GM12873 (cell line): ENCODE measurements at regions not wholly inside any gene's neighbourhood (a gene's known extent, or its start where the extent isn't known, plus 50 kb on each side); places are given as distances from the start of the nearest gene placed in this dataset.

Experiments
- TF ChIP-seq, protein P1 (sequence below): IDR thresholded peaks from 2 replicates; pipeline ENCODE4 v1.5.1; 2012; ENCODE audit warnings: low read depth, mild to moderate bottlenecking, moderate library complexity, low read length, control low read depth; ENCODE audit not compliant: insufficient read depth; ENCODE audit errors: missing control alignments

DNA sequence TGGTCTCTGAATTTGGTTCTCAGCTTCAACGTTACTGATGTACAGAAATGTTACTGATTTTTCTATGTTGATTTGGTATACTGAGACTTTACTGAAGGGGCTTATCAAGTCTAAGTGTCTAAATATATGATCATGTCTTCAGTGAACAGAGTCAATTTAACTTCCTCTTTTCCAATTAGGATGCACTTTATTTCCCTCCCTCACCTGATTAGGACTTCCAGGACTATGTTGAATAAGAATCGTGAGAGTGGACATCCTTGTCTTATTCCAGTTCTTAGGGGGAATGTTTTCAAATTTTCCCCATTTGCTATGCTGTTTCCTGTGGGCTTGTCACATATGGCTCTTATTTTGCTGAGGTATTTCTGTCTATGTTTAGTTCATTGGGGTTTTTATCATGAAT is 349.5 kb downstream of the PRR16 start:
- TF ChIP-seq, protein P1, sequence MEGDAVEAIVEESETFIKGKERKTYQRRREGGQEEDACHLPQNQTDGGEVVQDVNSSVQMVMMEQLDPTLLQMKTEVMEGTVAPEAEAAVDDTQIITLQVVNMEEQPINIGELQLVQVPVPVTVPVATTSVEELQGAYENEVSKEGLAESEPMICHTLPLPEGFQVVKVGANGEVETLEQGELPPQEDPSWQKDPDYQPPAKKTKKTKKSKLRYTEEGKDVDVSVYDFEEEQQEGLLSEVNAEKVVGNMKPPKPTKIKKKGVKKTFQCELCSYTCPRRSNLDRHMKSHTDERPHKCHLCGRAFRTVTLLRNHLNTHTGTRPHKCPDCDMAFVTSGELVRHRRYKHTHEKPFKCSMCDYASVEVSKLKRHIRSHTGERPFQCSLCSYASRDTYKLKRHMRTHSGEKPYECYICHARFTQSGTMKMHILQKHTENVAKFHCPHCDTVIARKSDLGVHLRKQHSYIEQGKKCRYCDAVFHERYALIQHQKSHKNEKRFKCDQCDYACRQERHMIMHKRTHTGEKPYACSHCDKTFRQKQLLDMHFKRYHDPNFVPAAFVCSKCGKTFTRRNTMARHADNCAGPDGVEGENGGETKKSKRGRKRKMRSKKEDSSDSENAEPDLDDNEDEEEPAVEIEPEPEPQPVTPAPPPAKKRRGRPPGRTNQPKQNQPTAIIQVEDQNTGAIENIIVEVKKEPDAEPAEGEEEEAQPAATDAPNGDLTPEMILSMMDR: no peak

DNA sequence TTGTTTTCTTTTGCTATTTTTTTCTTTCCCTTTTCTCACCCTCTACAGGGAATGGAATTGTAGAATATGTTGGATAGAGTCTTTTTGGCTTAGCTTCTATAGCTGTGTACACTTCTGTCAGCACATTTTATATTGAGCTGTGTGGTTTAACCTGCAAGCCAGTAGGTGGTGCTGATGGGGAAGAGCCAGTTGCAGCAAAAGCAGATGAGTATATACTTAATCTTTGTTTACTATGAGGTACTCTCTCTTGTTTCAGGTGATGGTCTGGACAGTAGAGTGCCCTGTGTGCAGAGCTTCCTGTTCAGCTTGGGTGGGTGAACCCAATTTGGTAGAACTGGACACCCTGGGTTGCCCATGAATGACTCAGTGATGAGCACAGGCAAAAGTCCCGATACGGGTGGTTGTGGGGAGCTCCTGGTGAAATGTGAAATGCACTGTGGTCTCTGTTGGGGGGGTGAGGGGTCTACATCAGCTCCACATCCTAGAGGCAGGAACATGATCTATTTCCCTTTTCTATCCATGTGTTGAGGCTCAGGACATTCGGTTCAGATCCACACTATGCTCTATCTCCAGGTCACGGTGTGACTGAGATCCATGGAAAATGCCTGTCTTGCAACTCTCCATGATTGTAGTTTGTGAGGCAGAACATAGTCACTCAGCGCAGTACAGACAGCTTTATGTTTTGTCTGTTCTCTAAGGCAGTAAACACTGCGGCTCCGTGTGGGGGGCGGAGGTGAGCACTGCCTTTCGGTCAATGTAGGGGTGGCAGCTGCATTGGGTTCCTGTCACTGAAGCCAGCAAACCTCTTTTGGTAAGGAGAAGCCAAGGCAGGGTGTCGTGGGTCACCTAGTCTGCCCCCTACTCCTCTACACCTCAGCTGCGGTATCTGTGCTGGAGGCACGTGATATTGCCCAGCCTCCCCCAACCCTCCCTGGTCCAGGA is 353.2 kb downstream of the PRR16 start:
- TF ChIP-seq, protein P1: peak; percentile 19

DNA sequence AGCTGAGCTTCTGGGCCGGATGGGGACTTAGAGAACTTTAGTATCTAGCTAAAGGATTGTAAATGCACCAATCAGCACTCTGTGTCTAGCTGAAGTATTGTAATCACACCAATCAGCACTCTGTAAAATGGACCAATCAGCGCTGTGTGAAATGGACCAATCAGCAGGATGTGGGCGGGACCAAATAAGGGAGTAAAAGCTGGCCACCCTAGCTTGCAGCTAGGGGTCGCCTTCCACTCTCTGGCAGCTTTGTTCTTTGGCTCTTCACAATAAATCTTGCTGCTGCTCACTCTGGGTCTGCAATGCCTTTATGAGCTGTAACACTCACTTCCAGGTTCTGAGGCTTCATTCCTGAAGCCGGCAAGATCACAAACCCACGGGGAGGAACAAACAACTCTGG is 354.0 kb downstream of the PRR16 start:
- TF ChIP-seq, protein P1: peak; percentile 13

DNA sequence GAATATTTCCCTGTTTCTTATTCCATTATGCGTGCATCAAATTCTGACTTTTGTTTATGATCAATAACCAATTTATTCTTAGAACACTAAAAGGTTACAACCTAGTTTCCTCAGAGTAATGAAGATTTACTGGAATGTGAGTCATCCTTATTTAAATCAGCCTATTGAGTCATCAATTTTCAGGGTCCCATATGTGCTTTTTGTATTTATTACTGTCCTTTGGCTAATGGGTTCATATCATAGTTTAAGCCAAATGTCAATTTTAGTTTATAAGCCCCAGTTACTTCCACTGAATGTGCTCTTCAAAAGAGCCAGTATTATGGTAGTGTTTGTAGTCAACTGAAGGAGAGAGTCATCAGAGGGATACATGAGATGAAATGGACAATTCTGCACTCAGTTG is 359.2 kb downstream of the PRR16 start:
- TF ChIP-seq, protein P1: no peak

DNA sequence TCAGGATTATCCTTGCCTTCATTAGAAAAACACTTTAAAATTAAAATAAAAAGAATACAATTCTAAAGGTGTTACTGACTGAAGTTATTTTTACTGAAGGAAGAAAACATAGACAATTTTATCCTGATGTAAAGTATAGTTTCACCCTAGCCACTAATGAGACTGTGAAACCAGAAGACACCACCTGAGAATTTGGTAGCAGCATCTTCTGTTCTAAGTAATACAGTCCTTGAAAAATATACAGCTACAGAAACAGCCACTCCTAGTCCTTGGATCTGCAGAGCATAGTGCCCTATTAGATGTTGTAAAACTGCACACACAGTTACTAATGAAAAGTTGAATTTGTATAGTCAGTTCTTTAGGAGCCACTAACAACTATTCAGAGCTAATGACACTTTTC is 377.7 kb downstream of the PRR16 start:
- TF ChIP-seq, protein P1: no peak

DNA sequence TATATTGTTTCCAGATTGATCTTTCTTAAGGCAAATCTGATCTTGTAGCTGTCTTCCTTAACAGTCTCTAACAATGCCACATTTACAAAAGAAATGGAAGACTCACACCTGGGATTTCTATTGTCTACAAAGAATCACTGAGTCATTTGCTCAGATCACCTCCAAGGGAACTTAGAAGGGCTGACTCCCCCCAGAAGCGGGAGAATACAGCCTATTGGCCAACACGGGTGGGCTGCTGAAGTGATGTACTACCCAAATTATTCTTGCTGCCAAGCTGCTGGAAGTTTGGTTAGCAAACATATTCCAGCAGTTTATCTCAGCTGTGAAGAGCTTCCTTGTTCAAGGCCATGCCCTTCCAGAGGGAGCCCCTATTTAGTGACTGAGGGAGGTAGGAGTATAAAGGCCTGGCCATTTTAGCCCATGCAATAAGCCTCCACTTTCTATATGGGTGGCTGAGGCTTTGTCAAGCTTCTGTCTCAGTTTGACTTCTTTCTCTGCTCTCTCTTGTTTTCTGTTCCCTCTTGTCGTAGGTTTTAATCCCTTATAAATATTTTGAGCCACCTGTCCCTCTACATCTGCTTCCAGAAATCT is 379.4 kb downstream of the PRR16 start:
- TF ChIP-seq, protein P1: no peak

DNA sequence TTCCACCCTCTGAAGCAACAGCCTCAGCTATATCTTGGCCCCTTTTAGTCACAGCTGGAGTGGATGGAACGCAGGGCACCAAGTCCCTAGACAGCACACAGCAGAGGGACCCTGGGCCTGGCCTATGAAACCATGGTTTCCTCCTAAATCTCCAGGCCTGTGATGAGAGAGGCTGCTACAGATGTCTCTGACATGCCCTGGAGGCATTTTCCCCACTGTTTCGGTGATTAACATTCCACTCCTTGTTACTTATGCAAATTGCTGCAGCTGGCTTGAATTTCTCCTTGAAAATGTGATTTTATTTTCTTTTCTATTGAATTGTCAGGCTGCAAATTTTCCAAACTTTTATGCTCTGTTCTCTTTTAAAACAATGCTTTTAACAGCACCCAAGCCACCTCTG is 384.8 kb downstream of the PRR16 start:
- TF ChIP-seq, protein P1: no peak
